CD4-positive, alpha-beta T cell (primary cell): ENCODE measurements at regions not wholly inside any gene's neighbourhood (a gene's known extent, or its start where the extent isn't known, plus 50 kb on each side); places are given as distances from the start of the nearest gene placed in this dataset.

Source experiments
- ATAC-seq: fragments of 200-7000 bp; cut with Tn5 transposase; one replicate; pipeline ENCODE4 v1.10.0; 2022; ENCODE audit warnings: mild to moderate bottlenecking; ENCODE audit not compliant: poor library complexity
- CTCF ChIA-PET: fragments of 350-600 bp; sonication (Branson Sonifier 250); formaldehyde crosslinking; loops from one replicate; lab custom pipeline; 2021; ENCODE audit warnings: antibody characterized with exemption, inconsistent platforms; lab: Charles Lee
- POLR2A ChIA-PET: fragments of 350-600 bp; sonication (Branson Sonifier 250); formaldehyde crosslinking; loops from one replicate; lab custom pipeline; 2021; ENCODE audit warnings: antibody characterized with exemption, inconsistent platforms; lab: Charles Lee
- DNase-seq, 14 experiments: peaks; one replicate each; pipeline ENCODE4 v3.0.0-alpha.2; 2013 to 2020; ENCODE audit warnings: mixed read lengths in 2 of 14
- H3K27ac ChIP-seq, 2 donors: one replicate each; pipeline versions ENCODE4 v1.5.1 to v1.7.0; 2013; ENCODE audit warnings: low read length in 2 of 2, low read depth in 1 of 2, mild to moderate bottlenecking in 1 of 2
- H3K27me3 ChIP-seq, 2 experiments: 1 replicate in 1 of 2; 2 replicates in 1 of 2; pipeline versions ENCODE4 v1.6.1 to v1.7.0; 2013; ENCODE audit warnings: low read length in 2 of 2, control low read depth in 1 of 2, mild to moderate bottlenecking in 1 of 2, moderate library complexity in 1 of 2; ENCODE audit not compliant: insufficient read depth in 2 of 2, control insufficient read depth in 1 of 2
- H3K36me3 ChIP-seq: one replicate; pipeline ENCODE4 v1.6.1; 2013; ENCODE audit warnings: low read length, control low read depth; ENCODE audit not compliant: insufficient read depth
- H3K4me1 ChIP-seq: one replicate; pipeline ENCODE4 v1.6.1; 2013; ENCODE audit warnings: low read length, control low read depth; ENCODE audit not compliant: insufficient read depth
- H3K4me3 ChIP-seq: one replicate; pipeline ENCODE4 v1.5.1; 2013; ENCODE audit warnings: mild to moderate bottlenecking, low read length, moderate library complexity
- H3K9me3 ChIP-seq, 2 experiments: 1 replicate in 1 of 2; 2 replicates in 1 of 2; pipeline versions ENCODE4 v1.6.1 to v1.7.0; 2013; ENCODE audit warnings: low read length in 2 of 2, mild to moderate bottlenecking in 2 of 2, control low read depth in 1 of 2, moderate library complexity in 1 of 2; ENCODE audit not compliant: control insufficient read depth in 1 of 2, insufficient read depth in 1 of 2
- H3K27ac Mint-ChIP-seq: one replicate; pipeline ENCODE4 v1.8.0; 2020; ENCODE audit warnings: mixed read lengths
- H3K27me3 Mint-ChIP-seq: one replicate; pipeline ENCODE4 v1.8.0; 2021; ENCODE audit warnings: mixed read lengths
- H3K36me3 Mint-ChIP-seq: one replicate; pipeline ENCODE4 v1.8.0; 2021; ENCODE audit warnings: low read depth, mixed read lengths
- H3K4me1 Mint-ChIP-seq: one replicate; pipeline ENCODE4 v1.8.0; 2021; ENCODE audit warnings: low read depth, mixed read lengths
- H3K4me3 Mint-ChIP-seq: one replicate; pipeline ENCODE4 v1.8.0; 2020; ENCODE audit warnings: mild to moderate bottlenecking, mixed read lengths
- H3K9me3 Mint-ChIP-seq: one replicate; pipeline ENCODE4 v1.8.0; 2020; ENCODE audit warnings: mixed read lengths
- CTCF ChIP-seq: fragments of 200-600 bp; IDR thresholded peaks from one replicate; pipeline ENCODE4 v1.8.0; 2022; ENCODE audit warnings: antibody characterized with exemption, mild to moderate bottlenecking
- intact Hi-C, 2 experiments: fragments of 100-400 bp; cut with DNase I in 1 of 2; cut with micrococcal nuclease in 1 of 2; formaldehyde crosslinking; loops; one replicate each; pipeline versions ENCODE4 v1.15.1 to v1.9.0; 2023 to 2025; cut with DNase I, micrococcal nuclease

GRCh38 chr20:59412875-59413284 is 112.5 kb downstream of the EDN3 start:
- CTCF ChIA-PET: interaction anchor here (1.4 kb wide), 1 partner anchor 9 kb away, joined by 4 read pairs; no protein-coding TSS in a partner anchor
- H3K9me3 ChIP-seq: no peaks in the 10 kb centered on the region
- no peak for DNase-seq
- no peaks in the 10 kb centered on the region for H3K36me3 ChIP-seq
- H3K4me3 Mint-ChIP-seq: no peak overlapping the region
- H3K9me3 Mint-ChIP-seq: no peaks in the 10 kb centered on the region
- intact Hi-C loops: no loop called here
- TF ChIP-seq CTCF: no peak
- H3K36me3 Mint-ChIP-seq: no peaks in the 10 kb centered on the region
- no peak overlapping the region for H3K27ac Mint-ChIP-seq
- no peak for ATAC-seq
- H3K4me1 Mint-ChIP-seq: no peaks in the 10 kb centered on the region
- POLR2A ChIA-PET: no interaction called here
- no peaks in the 10 kb centered on the region for H3K4me1 ChIP-seq
- no peak overlapping the region for H3K4me3 ChIP-seq
- H3K27ac ChIP-seq: no peak overlapping the region
- no peaks in the 10 kb centered on the region for H3K27me3 ChIP-seq
- H3K27me3 Mint-ChIP-seq: peaks cover 14% of the 10 kb centered on the region

- no peak for DNase-seq
- Mint-ChIP-seq H3K27ac (no peak overlapping the region), H3K9me3 (no peaks in the 10 kb centered on the region), H3K36me3 (no peaks in the 10 kb centered on the region), H3K4me3 (no peak overlapping the region), H3K4me1 (no peaks in the 10 kb centered on the region), H3K27me3 (peaks cover 18% of the 10 kb centered on the region)
- no peaks in the 10 kb centered on the region for H3K9me3 ChIP-seq
- no peak overlapping the region for H3K4me3 ChIP-seq
- H3K4me1 ChIP-seq: no peaks in the 10 kb centered on the region
- TF ChIP-seq CTCF: no peak
- no peaks in the 10 kb centered on the region for H3K27me3 ChIP-seq
- CTCF ChIA-PET: interaction anchor here (1.4 kb wide), 1 partner anchor 9 kb away, joined by 4 read pairs; no protein-coding TSS in a partner anchor
- intact Hi-C loops: no loop called here
- H3K36me3 ChIP-seq: no peaks in the 10 kb centered on the region
- no peak overlapping the region for H3K27ac ChIP-seq
- POLR2A ChIA-PET: no interaction called here
- no peak for ATAC-seq
Observed at GRCh38 chr20:59413326-59413865, 113.0 kb downstream of the EDN3 start.

- Mint-ChIP-seq H3K4me3 (no peak overlapping the region), H3K27ac (no peak overlapping the region), H3K36me3 (no peaks in the 10 kb centered on the region), H3K4me1 (no peaks in the 10 kb centered on the region), H3K27me3 (peaks cover 22% of the 10 kb centered on the region), H3K9me3 (no peaks in the 10 kb centered on the region)
- H3K4me3 ChIP-seq: no peak overlapping the region
- DNase-seq: no peak
- ATAC-seq: no peak
- H3K9me3 ChIP-seq: no peaks in the 10 kb centered on the region
- H3K27ac ChIP-seq: no peak overlapping the region
- POLR2A ChIA-PET: no interaction called here
- intact Hi-C loops: no loop called here
- H3K27me3 ChIP-seq: no peaks in the 10 kb centered on the region
- H3K36me3 ChIP-seq: no peaks in the 10 kb centered on the region
- CTCF ChIA-PET: no interaction called here
- no peak for TF ChIP-seq CTCF
- no peaks in the 10 kb centered on the region for H3K4me1 ChIP-seq
Observed at GRCh38 chr20:59414936-59415623, 114.7 kb downstream of the EDN3 start.
